ENCODE measurements at regions not wholly inside any gene's neighbourhood (a gene's known extent, or its start where the extent isn't known, plus 50 kb on each side); places are given as distances from the start of the nearest gene placed in this dataset.
A peak's percentile ranks its signal among the peaks of the same experiment; 100 is the strongest.

DNA sequence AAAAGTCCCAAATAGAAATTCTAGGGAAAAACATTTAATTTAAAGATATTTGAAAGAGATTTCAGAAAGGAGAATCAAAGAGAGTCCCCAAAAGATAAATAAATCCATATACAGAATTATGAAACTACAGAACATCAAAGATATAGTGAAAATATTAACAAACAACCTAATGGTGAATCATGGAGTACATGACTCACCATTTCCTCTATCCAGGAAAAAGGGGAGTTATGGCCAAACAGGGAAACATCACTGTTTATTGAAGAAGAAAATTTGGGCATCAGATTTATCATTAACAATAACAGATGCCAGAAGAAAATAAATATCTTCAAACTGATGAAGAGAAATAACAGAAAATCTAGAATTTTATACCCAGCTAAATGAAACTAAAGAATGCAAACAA lies 448.3 kb downstream of the CDH2 start:
- Histone ChIP-seq H3K9me3 (peaks cover 15% of the 10 kb centered on the region; the same call in 1 of the 2 replicates), H3K36me3 (no peaks in the 10 kb centered on the region), H3K4me3 (no peak overlapping the region), H3K27me3 (no peaks in the 10 kb centered on the region)
- no peak for DNase-seq

DNA sequence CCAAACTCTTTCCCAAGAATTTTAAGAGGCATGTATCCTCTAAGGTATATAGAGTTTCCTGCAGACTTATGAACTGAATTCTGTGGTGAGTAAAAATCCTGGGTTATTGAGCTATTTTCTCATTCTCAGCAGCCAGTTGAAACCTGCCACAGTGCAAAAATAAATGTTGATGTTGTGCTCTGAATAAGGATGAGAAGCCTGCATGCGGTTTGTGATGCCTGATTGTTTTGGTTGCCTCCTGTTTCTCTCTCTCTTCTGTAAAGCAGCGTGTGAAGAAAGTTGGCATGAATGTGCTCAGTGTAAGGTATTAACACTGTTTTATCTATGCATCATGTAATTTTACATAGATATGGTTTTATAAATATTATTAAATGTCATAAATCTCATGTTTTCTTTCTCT lies 452.6 kb downstream of the CDH2 start:
- Histone ChIP-seq H3K4me3 (no peak overlapping the region), H3K9me3 (peaks cover 9% of the 10 kb centered on the region; the same call in 1 of the 2 replicates), H3K36me3 (no peaks in the 10 kb centered on the region), H3K27me3 (no peaks in the 10 kb centered on the region)
- DNase-seq = no peak

DNA sequence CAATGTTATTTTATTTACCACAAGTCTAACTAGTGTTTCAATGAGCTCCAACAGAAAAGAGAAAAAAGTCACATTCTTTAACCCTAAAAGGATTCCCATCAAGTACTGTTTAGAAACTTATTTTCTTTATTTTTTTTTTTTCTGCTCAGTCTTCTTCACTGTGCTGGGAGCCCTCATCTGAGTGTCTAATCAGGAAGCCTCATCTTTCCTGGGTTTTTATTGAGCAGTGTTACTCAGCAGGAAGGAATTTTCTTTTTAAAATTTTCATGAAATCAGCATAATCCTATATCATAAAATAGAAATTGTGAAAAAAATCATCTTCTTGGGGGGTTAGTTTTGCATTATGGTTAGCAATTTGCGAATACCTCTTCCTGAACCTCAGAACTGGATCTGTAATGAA lies 453.8 kb downstream of the CDH2 start:
- no peaks in the 10 kb centered on the region for H3K9me3 ChIP-seq
- no peak overlapping the region for H3K4me3 ChIP-seq
- no peak for DNase-seq
- no peaks in the 10 kb centered on the region for H3K36me3 ChIP-seq
- no peaks in the 10 kb centered on the region for H3K27me3 ChIP-seq

DNA sequence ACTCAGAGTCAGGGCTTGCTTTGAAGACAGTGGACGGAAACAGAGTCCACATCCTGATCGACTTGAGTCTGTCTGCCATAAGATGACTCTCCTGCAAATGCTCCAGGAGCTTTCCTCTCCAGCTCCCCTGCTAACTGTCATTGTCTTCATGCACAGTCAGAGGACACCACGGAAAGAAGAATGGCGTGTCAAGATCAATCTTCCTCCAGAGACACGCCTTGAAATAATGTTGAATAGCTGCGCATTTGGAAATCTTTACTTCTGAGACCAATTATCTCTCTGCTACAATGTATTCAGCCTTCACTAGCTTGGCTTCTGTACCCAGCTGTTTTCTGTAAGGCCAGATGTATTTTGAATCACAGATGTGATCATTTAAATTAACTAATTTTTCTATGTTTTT lies 457.2 kb downstream of the CDH2 start:
- DNase-seq = no peak
- H3K9me3 ChIP-seq = no peaks in the 10 kb centered on the region

DNA sequence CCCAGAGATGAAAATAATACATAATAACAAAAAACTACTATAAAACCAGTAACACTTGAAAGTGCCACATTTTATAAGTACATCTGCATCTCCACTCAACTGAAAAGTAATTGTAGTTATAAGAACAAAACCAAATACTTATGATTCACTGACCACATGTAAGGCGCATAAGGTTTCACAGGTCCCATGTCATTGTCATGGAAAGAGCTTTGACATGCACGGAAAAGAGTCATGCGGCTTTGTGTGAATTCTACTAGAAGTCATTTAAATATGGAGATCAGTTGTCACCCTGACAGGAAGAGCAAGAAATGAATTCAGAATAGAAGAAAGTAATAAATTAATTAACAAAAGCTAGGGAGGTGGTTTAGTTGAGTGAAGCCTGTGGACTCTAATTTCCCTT lies 459.1 kb downstream of the CDH2 start:
- no peaks in the 10 kb centered on the region for H3K9me3 ChIP-seq
- no peaks in the 10 kb centered on the region for H3K27me3 ChIP-seq
- no peak overlapping the region for H3K4me3 ChIP-seq
- H3K36me3 ChIP-seq = no peaks in the 10 kb centered on the region
- no peak for DNase-seq

More for the DNA sequence above, 457.2 kb downstream of the CDH2 start:
- Histone ChIP-seq H3K36me3 (no peaks in the 10 kb centered on the region), H3K4me3 (no peak overlapping the region), H3K27me3 (no peaks in the 10 kb centered on the region)

DNA sequence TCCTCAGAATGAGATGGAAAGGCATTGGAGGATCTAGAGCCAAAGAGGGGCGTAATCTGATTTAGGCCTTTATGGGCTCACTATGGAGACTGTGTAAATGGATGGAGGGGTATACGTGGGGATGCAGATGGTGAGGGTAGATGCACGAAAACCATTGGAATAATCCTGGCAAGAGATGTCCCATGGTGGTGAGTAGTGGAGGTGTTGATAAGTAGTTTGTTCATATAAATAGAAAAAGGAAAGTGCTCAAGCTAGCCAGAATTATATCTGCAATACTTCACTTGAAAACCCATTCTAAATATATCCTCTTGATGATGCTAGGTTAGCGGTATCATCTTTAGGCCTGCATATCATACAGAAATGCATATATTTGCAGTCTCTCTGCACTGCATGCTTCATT lies 459.7 kb downstream of the CDH2 start:
- no peak overlapping the region for H3K4me3 ChIP-seq
- no peak for DNase-seq
- no peaks in the 10 kb centered on the region for H3K36me3 ChIP-seq
- no peaks in the 10 kb centered on the region for H3K9me3 ChIP-seq
- H3K27me3 ChIP-seq = no peaks in the 10 kb centered on the region

DNA sequence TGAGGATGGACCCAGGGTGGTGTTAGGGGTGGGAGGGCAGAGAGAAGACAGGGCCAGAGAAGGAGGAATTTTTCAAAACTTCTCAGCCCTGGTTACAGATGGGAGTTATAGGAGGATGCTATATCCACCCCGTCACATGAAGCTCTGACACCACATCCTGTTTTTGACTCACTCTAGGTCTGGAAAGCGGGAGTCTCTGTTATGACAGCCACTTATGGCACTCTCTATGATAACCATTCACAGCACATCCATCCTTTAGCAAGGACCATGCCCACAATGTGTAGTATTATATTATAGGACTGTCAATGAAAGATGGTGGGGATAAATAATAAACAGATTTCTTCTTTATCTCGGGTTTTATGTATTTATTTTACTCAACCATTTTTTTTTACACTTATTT lies 461.2 kb downstream of the CDH2 start:
- Histone ChIP-seq H3K9me3 (no peaks in the 10 kb centered on the region), H3K36me3 (no peaks in the 10 kb centered on the region), H3K27me3 (no peaks in the 10 kb centered on the region), H3K4me3 (no peak overlapping the region)
- no peak for DNase-seq

DNA sequence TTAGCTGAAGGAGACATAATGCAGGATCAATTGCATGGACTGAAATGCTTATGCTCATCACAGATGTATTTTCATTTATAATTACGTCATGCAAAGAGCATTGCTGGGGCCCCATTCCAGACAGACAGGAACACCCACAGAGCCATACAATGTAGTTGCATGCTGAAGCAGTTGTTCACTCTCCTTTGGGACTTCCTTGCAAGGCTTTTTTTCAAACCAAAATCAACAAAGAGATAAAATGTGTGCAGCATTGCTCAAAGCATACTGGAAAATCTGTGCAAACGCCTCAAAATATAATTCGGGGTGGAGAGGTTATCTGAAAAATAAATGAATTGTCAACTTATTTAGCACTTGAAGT lies 463.2 kb downstream of the CDH2 start:
- no peaks in the 10 kb centered on the region; the same call in 1 of the 2 replicates for H3K9me3 ChIP-seq
- peak; percentile 34 for DNase-seq
- H3K27me3 ChIP-seq = no peaks in the 10 kb centered on the region
- H3K4me3 ChIP-seq = no peak overlapping the region
- no peaks in the 10 kb centered on the region for H3K36me3 ChIP-seq

DNA sequence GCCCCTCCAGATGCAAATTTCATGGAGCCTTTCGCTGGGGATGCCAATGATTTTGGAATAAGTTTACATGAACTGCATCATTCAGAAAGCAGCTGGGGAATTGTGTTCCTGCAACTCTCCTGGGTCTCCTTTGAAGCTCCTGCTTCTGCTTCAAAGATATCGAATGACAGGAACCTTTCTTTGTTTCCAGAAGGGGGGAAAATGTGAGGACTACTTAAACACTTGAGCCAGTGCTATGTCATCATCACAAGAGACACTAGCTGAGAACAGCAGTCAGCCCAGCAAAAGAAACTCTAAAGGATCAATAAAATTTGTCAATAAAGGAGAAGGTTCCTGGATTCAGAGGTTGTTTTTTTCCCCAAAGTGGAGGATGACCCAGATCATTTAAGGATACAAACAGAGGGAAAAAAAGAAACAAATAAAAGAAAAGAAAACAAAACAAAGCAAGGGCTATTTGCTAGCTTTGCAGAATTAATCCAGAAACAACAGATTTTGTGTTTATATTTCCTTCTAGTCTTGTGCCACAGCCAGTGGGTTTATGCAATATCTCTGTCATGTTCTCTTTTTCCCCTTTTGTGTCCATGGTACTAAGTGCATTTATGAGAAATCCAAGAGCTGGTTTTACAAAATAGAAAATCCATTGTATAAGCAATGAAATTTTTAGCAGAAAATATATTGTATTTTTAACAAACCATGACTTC lies 463.7 kb downstream of the CDH2 start:
- no peaks in the 10 kb centered on the region; the same call in 1 of the 2 replicates for H3K9me3 ChIP-seq
- no peak overlapping the region for H3K4me3 ChIP-seq
- no peaks in the 10 kb centered on the region for H3K27me3 ChIP-seq
- H3K36me3 ChIP-seq = no peaks in the 10 kb centered on the region
- DNase-seq = no peak

DNA sequence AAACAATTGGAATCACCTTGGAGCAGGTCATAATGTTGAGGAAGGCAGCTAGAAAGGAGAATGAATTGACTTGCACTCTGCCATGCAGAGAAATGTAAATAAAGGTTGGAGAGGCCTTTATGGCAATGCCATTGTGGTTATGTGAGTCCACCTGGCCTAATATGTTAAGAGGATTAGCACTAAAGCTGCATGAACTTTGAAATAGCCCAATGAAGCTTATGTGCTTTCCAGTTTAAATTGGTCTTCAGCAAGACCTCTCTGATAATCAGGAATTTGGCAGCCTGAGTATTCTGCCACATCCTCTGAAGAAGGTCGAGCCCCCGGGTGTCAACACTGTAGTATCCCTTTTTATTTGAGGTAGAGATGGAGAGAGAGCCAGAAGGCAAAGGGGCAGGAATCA lies 464.9 kb downstream of the CDH2 start:
- H3K27me3 ChIP-seq = no peaks in the 10 kb centered on the region
- DNase-seq = no peak

DNA sequence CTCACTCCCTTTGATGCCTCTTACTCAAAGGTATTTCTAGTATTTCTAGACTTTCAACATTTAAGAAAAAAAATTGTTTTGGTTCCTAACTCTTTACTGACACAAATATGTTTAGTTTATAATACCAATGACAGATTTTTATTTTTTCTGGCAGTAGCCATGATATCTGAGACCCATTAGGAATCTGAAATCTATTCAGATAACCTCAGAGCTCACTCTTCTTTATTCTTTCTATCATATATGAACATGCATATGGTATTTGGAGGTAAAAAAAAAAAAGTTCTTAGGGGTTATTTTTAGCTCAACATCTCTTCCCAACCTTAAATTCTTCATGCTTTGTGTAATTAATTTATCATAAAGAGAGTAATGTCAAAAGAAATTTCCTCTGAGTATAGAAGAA lies 465.5 kb downstream of the CDH2 start:
- Histone ChIP-seq H3K36me3 (no peaks in the 10 kb centered on the region), H3K4me3 (no peak overlapping the region), H3K9me3 (no peaks in the 10 kb centered on the region; the same call in 1 of the 2 replicates), H3K27me3 (no peaks in the 10 kb centered on the region)
- DNase-seq = no peak

More for the DNA sequence above, 464.9 kb downstream of the CDH2 start:
- Histone ChIP-seq H3K9me3 (no peaks in the 10 kb centered on the region; the same call in 1 of the 2 replicates), H3K4me3 (no peak overlapping the region), H3K36me3 (no peaks in the 10 kb centered on the region)

DNA sequence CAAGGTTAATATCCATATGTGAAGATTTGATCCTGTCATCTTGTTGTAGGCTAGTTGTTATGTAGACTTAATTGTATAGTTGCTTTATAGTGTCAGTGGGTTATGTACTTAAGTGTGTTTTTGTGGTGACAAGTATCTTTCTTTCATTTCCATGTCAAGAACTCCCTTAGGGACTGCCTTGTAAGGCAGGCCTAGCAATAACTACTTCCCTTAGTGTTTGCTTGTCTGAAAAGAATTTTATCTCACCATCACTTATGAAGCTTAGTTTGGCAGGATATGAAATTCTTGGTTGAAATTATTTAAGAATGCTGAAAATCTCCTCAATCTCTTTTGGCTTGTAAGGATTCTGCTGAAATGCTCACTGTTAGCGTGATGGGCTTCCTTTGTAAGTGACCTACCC lies 467.6 kb downstream of the CDH2 start:
- Histone ChIP-seq H3K4me3 (no peak overlapping the region), H3K36me3 (no peaks in the 10 kb centered on the region), H3K27me3 (no peaks in the 10 kb centered on the region), H3K9me3 (no peaks in the 10 kb centered on the region; the same call in 1 of the 2 replicates)
- DNase-seq = no peak

DNA sequence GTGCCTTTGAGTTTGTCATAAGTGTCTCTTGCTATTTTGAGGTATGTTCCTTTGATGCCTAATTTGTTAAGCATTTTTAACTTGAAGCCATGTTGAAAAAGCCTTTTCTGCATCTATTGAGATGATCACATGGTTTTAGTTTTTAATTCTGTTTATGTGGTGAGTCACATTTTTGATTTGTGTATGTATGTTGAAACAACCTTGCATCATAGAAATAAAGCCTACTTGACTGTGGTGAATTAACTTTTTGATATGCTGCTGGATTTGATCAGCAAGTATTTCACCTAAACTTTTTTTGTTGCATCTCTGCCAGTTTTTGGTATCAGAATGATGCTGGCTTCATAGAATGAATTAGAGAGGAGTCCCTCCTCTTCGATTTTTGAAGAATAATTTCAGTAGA lies 469.7 kb downstream of the CDH2 start:
- no peaks in the 10 kb centered on the region for H3K36me3 ChIP-seq
- H3K4me3 ChIP-seq = no peak overlapping the region
- no peak for DNase-seq

DNA sequence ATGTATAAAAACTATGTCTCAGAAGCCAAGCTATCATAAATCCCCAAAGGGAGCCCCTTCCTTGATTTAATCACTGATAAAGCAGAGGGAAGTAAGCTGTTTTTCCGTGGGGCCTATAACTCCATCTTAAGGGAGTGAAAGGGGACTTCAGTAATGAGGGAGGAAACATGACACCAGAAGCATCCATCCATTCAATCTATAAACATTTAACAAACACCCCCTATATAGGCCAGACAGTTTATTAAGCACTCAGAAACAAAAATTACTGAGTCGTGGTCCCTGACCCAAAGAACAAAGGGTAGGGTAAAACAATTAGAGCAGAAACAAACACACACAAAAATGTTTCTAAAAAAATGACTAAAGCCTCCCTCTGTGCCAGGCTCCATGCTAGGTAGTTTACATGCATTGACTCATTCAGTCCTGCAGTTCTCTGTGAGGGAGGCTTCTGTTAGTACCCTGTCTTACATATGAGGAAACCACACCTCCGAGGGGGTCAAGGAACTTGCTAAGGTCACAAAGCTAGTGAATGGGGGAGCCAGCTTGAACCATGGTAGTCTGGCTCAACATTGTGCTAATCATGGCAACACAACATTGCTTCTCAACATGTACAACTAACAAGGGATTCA lies 472.1 kb downstream of the CDH2 start:
- Histone ChIP-seq H3K4me3 (no peak overlapping the region), H3K27me3 (no peaks in the 10 kb centered on the region), H3K36me3 (no peaks in the 10 kb centered on the region), H3K9me3 (no peaks in the 10 kb centered on the region; the same call in 1 of the 2 replicates)
- DNase-seq = no peak

More for the DNA sequence above, 469.7 kb downstream of the CDH2 start:
- Histone ChIP-seq H3K27me3 (no peaks in the 10 kb centered on the region), H3K9me3 (no peaks in the 10 kb centered on the region; the same call in 1 of the 2 replicates)

DNA sequence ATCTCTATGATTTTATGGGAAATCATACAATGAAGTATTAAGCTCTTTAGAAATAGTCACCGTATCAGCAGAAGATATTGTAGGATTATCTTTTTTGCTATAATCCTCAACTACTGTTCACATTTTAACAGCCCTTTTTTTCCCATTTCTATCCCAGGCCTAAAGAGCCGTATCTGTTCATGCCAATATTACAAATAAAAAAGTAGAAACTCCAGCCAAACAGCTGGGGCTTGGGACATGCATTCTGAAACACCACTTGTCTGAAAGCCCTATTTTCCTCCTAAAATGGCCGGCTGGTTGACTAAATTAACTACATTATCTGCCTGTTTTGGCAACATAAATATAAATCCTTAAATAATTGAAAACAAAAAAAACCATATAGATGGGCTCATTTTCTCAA lies 477.8 kb downstream of the CDH2 start:
- no peak overlapping the region for H3K4me3 ChIP-seq
- no peaks in the 10 kb centered on the region for H3K27me3 ChIP-seq
- H3K9me3 ChIP-seq = no peaks in the 10 kb centered on the region
- no peak for DNase-seq
- no peaks in the 10 kb centered on the region for H3K36me3 ChIP-seq

DNA sequence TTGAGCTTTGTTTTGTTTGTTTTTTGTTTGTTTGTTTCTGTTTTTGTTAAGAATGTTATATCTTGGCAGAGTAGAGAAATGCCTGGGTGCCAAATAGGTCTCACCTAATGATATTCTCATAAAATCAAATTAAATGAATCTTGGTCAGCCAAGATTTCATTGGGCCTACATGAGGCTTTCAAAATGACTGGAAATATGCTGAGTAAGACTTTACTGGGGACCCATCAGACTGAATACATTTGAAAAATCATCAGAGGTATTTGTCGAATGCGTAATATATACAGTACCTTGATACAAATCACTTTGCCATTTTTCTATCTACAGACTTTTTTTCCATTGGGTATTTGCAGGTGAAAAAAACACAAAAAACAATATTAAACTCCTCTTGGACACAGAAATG lies 480.8 kb downstream of the CDH2 start:
- no peaks in the 10 kb centered on the region for H3K27me3 ChIP-seq
- no peaks in the 10 kb centered on the region for H3K36me3 ChIP-seq
- no peak for DNase-seq
- no peaks in the 10 kb centered on the region for H3K9me3 ChIP-seq
- H3K4me3 ChIP-seq = no peak overlapping the region

DNA sequence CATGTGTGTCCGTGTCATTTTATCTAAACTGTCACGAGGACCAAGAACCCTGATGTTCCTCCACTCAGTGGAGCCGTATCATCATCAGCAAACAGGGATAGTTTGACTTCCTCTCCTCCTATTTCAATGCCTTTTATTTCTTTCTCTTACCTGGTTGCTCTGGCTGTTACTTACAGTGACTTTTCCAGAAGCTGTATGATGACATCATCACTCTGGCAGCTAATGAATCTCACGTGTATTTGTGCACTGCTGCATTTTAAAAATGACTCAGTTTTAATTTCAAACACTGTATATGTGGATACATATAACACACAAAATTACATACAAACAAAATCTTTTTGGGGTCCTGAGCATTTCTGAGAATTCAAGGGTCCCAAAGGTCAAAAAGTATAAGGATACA lies 481.4 kb downstream of the CDH2 start:
- Histone ChIP-seq H3K27me3 (no peaks in the 10 kb centered on the region), H3K4me3 (no peak overlapping the region), H3K36me3 (no peaks in the 10 kb centered on the region), H3K9me3 (no peaks in the 10 kb centered on the region)
- no peak for DNase-seq

DNA sequence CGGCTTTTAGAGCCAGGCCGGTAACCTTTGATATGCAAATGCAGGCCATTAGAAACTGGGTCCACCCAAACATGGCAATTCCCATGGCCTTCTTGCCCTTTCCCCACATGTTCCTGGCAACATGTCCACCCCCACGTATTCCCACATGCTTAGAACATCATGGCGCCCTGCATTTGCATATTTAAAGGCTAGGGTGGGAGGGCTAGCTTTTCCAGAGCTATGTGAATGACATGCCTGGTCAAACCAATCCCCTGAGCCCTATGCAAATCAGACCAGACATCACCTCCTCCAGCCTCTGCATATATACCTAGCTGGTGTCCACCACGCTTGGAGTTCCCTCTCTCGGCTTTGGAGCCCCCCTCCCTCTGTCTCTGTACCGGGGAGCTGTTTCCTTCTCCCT lies 481.9 kb downstream of the CDH2 start:
- H3K4me3 ChIP-seq = no peak overlapping the region
- DNase-seq = no peak
- no peaks in the 10 kb centered on the region for H3K27me3 ChIP-seq
- no peaks in the 10 kb centered on the region for H3K9me3 ChIP-seq
- H3K36me3 ChIP-seq = no peaks in the 10 kb centered on the region
